Eye (tissue), 1 donor: ENCODE measurements at regions not wholly inside any gene's neighbourhood (a gene's known extent, or its start where the extent isn't known, plus 50 kb on each side); places are given as distances from the start of the nearest gene placed in this dataset.
A peak's percentile ranks its signal among the peaks of the same experiment; 100 is the strongest.

Experiments used
- DNase-seq: peaks from one replicate; pipeline ENCODE4 v3.0.0-alpha.2; 2015

DNA sequence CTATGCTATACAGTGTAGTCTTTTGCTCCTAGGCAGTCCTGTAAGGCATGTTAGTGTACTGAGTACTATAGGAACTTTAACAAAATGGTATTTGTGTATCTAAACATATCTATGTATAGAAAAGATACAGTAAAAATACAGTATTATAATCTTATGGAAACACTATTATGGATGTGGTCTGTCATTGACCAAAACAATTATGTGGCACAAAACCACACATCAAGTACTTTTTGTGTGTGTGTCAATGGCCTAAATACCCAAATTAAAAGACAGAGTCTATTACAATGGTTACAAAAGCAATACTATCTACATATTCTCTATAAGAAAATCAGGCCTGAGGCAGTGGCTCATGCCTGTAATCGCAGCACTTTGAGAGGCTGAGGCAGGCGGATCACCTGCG lies 610.2 kb upstream of the NDST4 start:
- DNase-seq, result no peak

GRCh38 chr4:115720611-115721010 lies 607.2 kb upstream of the NDST4 start:
- DNase-seq, result no peak

DNA sequence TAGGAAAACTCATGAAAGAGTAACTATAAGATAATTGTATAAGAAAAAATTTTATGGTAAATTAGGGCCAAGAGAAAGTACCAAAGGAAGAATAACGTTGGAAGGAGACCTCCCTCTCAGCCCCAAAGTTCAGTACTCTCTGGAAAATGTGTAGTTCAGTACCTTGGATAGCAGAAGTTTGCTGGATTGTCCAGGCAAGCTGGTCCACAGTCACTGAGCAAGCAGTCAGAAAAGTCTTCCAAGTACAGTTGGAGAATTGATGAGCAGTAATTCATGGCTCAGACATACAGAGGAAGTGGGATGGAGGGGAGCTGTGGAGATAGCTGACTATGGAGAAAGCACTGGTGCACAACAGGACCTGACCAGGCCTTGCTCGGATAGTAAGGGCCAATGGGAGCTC lies 598.2 kb upstream of the NDST4 start:
- peak; percentile 9 for DNase-seq

DNA sequence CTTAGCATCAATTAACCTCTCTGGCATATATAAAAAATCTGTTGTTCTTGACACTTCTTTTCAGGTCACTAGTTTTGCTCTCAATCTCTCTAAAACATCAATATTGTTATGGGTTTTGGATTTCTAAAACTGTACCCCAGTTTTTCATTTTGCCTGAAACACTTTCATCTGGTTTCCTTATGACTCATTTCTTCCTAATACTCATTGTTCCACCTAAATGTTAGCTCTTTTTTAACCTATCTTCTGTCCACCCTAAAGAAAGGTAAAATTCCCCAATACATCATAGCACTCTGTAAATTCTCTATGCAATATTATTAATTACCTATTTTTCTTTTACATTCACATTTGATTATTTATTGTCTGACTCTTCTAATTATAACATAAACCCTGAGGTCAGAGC lies 575.5 kb upstream of the NDST4 start:
- no peak for DNase-seq

DNA sequence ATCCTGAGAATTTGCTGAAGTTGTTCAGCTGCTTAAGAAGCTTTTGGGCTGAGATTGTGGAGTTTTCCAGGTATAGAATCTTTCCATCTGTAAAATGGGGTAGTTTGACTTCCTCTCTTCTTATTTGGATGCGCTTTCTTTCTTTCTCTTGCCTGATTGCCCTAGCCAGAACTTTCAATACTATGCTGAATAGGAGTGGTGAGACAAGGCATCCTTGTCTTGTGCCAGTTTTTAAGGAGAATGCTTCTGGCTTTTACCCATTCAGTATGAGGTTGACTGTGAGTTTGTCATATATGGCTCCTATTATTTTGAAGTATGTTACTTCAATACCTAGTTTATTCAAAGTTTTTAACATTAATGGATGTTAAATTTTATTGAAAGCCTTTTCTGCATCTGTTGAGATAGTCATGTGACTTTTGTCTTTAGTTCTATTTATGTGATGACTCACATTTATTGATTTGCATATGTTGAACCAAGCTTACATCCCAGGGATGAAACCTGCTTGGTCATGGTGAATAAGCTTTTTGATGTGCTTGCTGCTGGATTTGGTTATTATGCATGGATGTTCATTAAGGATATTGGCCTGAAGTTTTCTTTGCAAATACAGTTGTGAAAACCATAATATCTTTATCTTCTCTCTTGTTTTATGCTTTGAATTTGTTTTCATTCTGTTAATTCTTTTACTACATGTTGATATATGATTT lies 573.8 kb upstream of the NDST4 start:
- DNase-seq, result no peak

- DNase-seq, result no peak
Measured at GRCh38 chr4:115678425-115678941, 565.1 kb upstream of the NDST4 start.

DNA sequence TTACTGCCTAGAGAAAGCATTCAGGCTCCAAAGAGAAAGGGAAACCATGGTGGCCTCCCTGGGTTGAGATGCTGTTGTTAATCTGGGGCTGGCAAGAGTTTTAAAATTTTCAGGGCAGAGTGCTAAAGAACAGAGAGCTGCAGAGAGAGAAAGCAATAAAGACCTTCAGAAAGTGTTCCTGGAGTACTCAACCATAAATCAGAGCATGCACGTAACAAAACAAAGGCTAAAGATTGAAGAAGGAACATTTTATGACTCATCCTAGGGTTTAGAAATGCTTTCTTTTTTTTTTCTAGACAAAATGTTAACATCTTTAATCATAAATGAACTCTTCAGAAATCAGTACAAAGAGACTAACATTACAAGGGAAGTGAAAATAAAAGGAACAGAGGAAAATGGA lies 562.3 kb upstream of the NDST4 start:
- no peak for DNase-seq

GRCh38 chr4:115674485-115674884 lies 561.1 kb upstream of the NDST4 start:
- no peak for DNase-seq

- DNase-seq, result peak; percentile 15
Measured at GRCh38 chr4:115671581-115671980, 558.2 kb upstream of the NDST4 start.

- DNase-seq, result no peak
Measured at GRCh38 chr4:115670930-115671329, 557.5 kb upstream of the NDST4 start.

- DNase-seq, result no peak
Measured at GRCh38 chr4:115668396-115668795, 555.0 kb upstream of the NDST4 start.

DNA sequence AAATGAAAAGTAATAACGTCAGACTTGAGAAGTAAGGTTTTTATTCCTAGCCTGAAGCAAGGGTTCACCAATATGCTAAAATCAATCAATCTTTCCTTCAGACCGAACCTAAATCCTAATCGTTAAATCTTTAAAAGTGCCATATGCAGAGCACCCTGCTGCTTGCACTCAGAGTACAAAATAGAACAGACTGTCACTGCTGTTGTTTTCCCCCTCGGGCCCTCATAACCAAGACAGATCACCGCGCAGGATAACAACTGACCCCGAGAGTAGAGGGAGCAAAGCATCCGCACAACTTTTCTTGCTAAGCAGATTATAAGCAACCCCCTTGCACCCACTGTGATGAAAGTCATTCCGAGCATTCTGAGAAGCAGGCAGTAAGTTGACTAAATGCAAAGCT lies 550.9 kb upstream of the NDST4 start:
- DNase-seq, result peak; percentile 82

- no peak for DNase-seq
Measured at GRCh38 chr4:115660465-115660864, 547.0 kb upstream of the NDST4 start.

DNA sequence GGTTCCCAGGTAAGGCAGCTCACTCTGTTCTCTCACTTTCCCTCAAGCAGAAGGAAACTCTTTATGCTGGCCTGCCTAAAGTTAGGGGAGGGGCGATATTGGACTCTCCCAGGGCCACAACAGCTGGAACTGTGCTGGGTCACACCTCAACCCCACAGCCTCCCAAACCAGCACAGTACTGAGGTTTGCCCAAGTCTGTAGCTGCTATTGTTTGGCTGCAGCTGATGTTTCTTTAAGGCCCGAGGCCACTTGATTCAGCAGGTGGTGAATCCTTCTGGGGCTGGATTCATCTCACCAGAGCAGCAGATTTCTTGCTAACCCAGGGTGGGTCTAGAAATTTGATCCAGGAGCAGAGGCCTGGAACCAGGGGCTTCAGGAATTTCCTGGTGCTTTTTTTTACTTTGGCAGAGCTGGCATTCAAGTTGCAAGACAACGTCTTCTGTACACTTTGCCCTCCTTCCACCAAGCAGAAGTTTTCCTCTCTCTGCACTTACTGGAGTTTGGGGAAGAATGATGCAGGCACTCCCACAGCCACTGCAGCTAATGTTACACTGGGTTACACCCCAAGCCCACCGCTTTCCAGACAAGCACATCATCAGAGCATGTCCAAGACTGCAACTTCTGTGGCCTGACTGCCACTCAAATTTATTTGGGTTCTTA lies 544.7 kb upstream of the NDST4 start:
- DNase-seq, result no peak

DNA sequence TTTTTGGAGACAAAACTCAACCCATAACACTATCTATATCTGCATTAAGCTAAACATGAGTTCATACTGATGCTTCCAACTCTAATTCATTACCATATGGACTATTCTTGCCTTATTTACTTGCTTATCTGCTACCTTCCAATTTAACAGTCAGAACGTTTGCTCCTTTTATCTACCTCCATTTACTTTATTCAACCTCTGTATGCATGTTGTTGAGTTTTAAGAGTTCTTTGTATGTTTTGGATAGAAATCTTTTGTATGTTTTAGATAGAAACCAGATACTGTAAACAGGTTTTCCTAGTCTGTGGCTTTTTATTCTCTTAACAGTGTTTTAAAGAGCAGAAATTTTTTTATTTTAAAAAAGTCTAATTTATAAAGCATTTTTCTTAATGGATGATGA lies 542.2 kb upstream of the NDST4 start:
- no peak for DNase-seq

- DNase-seq, result no peak
Measured at GRCh38 chr4:115648786-115649185, 535.4 kb upstream of the NDST4 start.

DNA sequence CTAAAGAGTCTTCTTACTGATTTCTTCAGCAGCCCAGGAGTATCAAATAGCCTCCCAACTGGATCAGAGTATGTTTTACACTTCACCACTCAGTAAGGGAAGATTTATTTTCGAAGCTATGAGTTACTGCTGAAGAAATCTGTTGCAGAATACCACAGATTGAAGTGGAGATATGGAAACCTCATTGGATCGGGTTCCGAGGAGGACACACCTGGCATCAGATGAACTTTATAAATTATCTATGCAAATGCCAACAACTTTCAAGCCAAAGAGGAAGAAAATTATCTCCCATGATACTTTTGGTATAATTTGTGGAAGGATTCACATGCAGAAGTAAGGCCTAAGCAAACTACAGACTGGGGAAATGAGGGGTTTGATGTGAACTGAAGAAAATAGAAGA lies 515.9 kb upstream of the NDST4 start:
- no peak for DNase-seq

- DNase-seq, result no peak
Measured at GRCh38 chr4:115609631-115610030, 496.2 kb upstream of the NDST4 start.

GRCh38 chr4:115607311-115607710 lies 493.9 kb upstream of the NDST4 start:
- no peak for DNase-seq

DNA sequence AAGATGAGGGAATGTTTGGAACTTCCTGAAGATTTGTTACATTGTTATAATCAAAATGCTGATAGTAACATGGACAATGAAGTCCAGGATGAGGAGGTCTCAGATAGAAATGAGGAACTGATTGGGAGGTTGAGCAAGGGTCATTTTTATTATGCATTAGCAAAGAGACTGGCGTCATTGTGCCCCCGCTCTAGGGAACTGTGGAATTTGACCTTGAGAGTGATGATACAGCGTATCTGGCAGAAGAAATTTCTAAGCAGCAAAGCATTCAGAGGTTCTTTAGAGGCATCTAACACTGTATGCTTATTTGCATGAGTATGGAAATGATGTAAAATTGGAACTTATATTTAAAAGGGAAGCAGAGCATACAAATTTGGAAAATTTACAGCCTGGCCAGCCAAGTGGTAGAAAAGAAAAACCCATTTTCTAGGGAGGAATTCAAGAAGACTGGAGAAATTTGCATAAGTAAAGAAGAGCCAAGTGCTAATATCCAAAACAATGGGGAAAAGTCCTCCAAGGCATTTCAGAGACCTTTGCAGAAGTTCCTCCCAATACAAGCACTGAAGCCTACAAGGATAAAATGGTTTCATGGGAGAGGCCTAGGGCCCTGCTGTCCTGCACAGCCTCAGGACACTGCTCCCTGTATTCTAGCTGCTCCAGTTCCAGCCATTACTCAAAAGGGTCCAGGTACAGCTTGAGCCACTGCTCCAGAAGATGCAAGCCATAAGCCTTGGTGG lies 483.0 kb upstream of the NDST4 start:
- no peak for DNase-seq

DNA sequence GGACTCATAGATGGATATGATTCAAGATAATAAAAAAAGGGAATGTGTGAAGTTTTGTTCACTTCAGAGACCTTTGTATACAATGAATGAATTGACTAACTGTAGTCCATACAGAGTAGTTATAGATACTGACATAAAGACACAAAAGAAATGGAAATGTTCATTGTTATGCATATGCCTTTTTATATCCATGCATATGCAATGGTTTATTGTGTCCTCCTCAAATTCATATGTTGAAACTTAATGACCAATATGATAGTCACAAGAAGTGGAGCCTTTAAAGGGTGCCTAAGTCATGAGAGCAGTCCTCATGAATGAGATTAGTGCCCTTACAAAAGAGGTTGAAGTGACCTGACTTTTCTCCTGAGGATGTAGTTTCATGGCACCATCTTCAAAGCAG lies 467.5 kb upstream of the NDST4 start:
- no peak for DNase-seq

- no peak for DNase-seq
Measured at GRCh38 chr4:115575851-115576250, 462.4 kb upstream of the NDST4 start.

GRCh38 chr4:115562506-115562905 lies 449.1 kb upstream of the NDST4 start:
- DNase-seq, result peak; percentile 8

- no peak for DNase-seq
Measured at GRCh38 chr4:115548123-115548522, 434.7 kb upstream of the NDST4 start.
